Body of pancreas (tissue), 4 donors: ENCODE measurements at regions not wholly inside any gene's neighbourhood (a gene's known extent, or its start where the extent isn't known, plus 50 kb on each side); places are given as distances from the start of the nearest gene placed in this dataset.

Experiments
- CTCF ChIP-seq, 7 experiments: fragments of 450-650 bp in 4 of 7; fragments of 200-600 bp in 3 of 7; sonication (generic) in 3 of 7; IDR thresholded peaks; one replicate each; pipeline ENCODE4 v1.5.1; 2016 to 2019; ENCODE audit warnings: antibody characterized with exemption in 7 of 7
- POLR2A ChIP-seq, 3 donors: fragments of 450-650 bp; IDR thresholded peaks; one replicate each; pipeline ENCODE4 v1.6.1; 2016; ENCODE audit warnings: antibody characterized with exemption in 3 of 3, mild to moderate bottlenecking in 2 of 3

GRCh38 chr11:69425895-69426544 lies 55.4 kb upstream of the LINC01488 start:
- TF ChIP-seq CTCF (IDR thresholded peaks at IDR 0.05) (no peak), POLR2A (IDR thresholded peaks at IDR 0.05) (no peak)
